ENCODE measurements at regions not wholly inside any gene's neighbourhood (a gene's known extent, or its start where the extent isn't known, plus 50 kb on each side); places are given as distances from the start of the nearest gene placed in this dataset.

- H2AFZ ChIP-seq (ENCODE audit: low read depth, low read length, poor library complexity, severe bottlenecking), result no peak overlapping the region
- no peaks in the 10 kb centered on the region for H3K9me2 ChIP-seq (ENCODE audit: insufficient read depth)
- H3K4me1 ChIP-seq (ENCODE audit: control insufficient read depth in 1 of 2, insufficient read depth in 2 of 2, low read length in 2 of 2), result no peaks in the 10 kb centered on the region
- H3K27ac ChIP-seq (ENCODE audit: low read depth, low read length), result no peak overlapping the region
- ChIA-PET POLR2A (no interaction called here), CTCF (no interaction called here), RAD21 (ENCODE audit: low non-redundant PET in 1 of 2, low total read pairs in 2 of 2, uncharacterized antibody in 2 of 2, unreplicated experiment in 2 of 2) (no interaction called here)
- H3K36me3 ChIP-seq (ENCODE audit: control insufficient read depth in 1 of 2, insufficient read depth in 2 of 2, low read length in 2 of 2), result no peaks in the 10 kb centered on the region
- no peak for ATAC-seq
- BruUV-seq (replicated peaks), result no TSS peak
- intact Hi-C loops (cut with micrococcal nuclease), result no loop called here
- H3K4me2 ChIP-seq (ENCODE audit: low read length), result no peak overlapping the region
- no peak overlapping the region for H3K9ac ChIP-seq (ENCODE audit: low read length)
- H3K9me3 ChIP-seq (ENCODE audit: control insufficient read depth in 1 of 2, insufficient read depth in 1 of 2, low read depth in 1 of 2, low read length in 2 of 2), result no peaks in the 10 kb centered on the region
- H3K27me3 ChIP-seq (ENCODE audit: insufficient read depth, low read length), result no peaks in the 10 kb centered on the region
- H4K20me1 ChIP-seq (ENCODE audit: insufficient read depth), result no peaks in the 10 kb centered on the region
- TF ChIP-seq, protein P1, sequence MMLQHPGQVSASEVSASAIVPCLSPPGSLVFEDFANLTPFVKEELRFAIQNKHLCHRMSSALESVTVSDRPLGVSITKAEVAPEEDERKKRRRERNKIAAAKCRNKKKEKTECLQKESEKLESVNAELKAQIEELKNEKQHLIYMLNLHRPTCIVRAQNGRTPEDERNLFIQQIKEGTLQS (IDR thresholded peaks at IDR 0.05), result no peak
- TF ChIP-seq CEBPB (IDR thresholded peaks at IDR 0.05; ENCODE audit: low read depth), result no peak
- no peak for TF ChIP-seq FOSL1 (IDR thresholded peaks at IDR 0.05; ENCODE audit: low read depth)
- TF ChIP-seq SP1 (IDR thresholded peaks at IDR 0.05; ENCODE audit: low read depth), result no peak
- TF ChIP-seq, protein P2, sequence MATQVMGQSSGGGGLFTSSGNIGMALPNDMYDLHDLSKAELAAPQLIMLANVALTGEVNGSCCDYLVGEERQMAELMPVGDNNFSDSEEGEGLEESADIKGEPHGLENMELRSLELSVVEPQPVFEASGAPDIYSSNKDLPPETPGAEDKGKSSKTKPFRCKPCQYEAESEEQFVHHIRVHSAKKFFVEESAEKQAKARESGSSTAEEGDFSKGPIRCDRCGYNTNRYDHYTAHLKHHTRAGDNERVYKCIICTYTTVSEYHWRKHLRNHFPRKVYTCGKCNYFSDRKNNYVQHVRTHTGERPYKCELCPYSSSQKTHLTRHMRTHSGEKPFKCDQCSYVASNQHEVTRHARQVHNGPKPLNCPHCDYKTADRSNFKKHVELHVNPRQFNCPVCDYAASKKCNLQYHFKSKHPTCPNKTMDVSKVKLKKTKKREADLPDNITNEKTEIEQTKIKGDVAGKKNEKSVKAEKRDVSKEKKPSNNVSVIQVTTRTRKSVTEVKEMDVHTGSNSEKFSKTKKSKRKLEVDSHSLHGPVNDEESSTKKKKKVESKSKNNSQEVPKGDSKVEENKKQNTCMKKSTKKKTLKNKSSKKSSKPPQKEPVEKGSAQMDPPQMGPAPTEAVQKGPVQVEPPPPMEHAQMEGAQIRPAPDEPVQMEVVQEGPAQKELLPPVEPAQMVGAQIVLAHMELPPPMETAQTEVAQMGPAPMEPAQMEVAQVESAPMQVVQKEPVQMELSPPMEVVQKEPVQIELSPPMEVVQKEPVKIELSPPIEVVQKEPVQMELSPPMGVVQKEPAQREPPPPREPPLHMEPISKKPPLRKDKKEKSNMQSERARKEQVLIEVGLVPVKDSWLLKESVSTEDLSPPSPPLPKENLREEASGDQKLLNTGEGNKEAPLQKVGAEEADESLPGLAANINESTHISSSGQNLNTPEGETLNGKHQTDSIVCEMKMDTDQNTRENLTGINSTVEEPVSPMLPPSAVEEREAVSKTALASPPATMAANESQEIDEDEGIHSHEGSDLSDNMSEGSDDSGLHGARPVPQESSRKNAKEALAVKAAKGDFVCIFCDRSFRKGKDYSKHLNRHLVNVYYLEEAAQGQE (IDR thresholded peaks at IDR 0.05; ENCODE audit: low read depth), result no peak
- TF ChIP-seq POLR2AphosphoS5 (IDR thresholded peaks at IDR 0.05; ENCODE audit: low read depth, low read length), result no peak
- no peak for TF ChIP-seq ZBTB33 (IDR thresholded peaks at IDR 0.05; ENCODE audit: extremely low read depth, insufficient replicate concordance, low read length)
- no peak for TF ChIP-seq EZH2phosphoT487 (IDR thresholded peaks at IDR 0.05; ENCODE audit: borderline replicate concordance)
- TF ChIP-seq SIN3A (IDR thresholded peaks at IDR 0.05; ENCODE audit: low read depth), result no peak
- no peak for TF ChIP-seq MAX (IDR thresholded peaks at IDR 0.05)
- no peak for TF ChIP-seq YY1 (IDR thresholded peaks at IDR 0.05; ENCODE audit: extremely low read depth, insufficient replicate concordance, low read depth, low read length)
- no peak for TF ChIP-seq POLR2A (IDR thresholded peaks at IDR 0.05; ENCODE audit: borderline replicate concordance, extremely low read depth, insufficient read depth, insufficient read length)
- H3K79me2 ChIP-seq (ENCODE audit: insufficient read depth, low read length), result no peaks in the 10 kb centered on the region
- no peak overlapping the region for H3K4me3 ChIP-seq (replicated peaks in 1 of 2; ENCODE audit: low read depth in 1 of 2, low read length in 2 of 2)
- no peak for DNase-seq (ENCODE audit: low read depth, low spot score)
Measured at GRCh38 chr2:10221976-10222870, 80.5 kb upstream of the HPCAL1 start.
